Hematopoietic multipotent progenitor cell (in vitro differentiated cells): ENCODE measurements at regions not wholly inside any gene's neighbourhood (a gene's known extent, or its start where the extent isn't known, plus 50 kb on each side); places are given as distances from the start of the nearest gene placed in this dataset.
"Not testable (repeated sequence)": the region's sequence is repeated elsewhere in the genome, so short reads cannot be mapped to it uniquely, and the experiment has no call there.

Experiments
- DNase-seq, 3 donors: peaks; one replicate each; pipeline ENCODE4 v3.0.0-alpha.2; 2011 to 2015; ENCODE audit warnings: low read depth in 2 of 3, low spot score in 2 of 3

DNA sequence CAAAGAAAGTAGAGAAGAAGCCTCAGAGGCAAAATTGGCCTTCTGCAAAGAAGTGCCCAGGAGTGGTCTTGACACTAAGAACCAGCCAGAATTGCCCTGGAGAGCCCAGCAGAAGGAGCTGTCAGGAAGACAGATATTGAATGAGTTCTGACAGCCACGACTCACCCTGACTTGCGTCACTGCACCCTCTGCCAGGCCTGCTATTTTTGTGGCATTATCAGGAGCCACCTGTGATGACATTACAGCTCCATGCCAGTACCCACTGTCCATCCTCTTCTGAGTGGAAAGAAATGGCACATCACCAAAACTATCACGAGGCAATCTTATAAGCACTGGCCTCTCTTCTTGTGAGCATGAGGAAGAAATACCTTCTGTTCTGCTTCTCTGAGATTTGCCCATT, 67.7 kb downstream of the SMIM20 start:
- no peak for DNase-seq

DNA sequence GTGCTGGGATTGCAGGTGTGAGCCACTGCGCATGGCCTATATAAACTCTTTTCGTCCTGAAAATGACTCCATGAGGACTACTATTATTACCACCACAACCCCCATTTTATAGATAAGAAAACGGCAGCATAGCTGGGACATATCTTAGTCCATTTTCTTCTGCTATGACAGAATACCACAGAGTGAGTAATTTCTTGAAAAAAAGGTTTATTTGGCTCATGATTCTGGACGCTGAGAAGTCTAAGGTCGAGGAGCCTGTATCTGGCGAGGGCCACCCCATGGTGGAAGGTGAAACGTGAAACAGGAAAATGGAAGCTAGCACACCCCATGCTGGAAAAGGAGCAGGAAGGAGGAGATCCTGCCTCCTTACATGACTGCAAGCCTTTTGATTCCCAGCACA, 68.9 kb downstream of the SMIM20 start:
- DNase-seq, result no peak

DNA sequence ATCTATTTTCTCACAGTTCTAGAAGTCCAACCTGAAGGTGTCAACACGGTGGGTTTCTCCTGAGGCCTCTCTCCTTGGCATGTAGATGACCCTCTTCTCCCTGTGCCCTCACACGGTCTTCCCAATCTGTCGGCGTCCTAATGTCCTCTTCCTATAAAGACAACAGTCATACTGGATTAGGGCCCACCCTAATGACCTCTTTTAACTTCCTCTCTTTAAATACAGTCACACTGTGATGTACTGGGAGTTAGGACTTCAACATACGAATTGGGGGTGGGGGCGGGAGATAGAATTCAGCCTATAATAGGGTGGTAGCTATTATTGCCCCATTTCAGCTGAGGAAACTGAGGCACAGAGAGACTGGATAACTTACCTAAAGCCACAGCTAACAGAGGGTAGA, 70.2 kb downstream of the SMIM20 start:
- no peak for DNase-seq

DNA sequence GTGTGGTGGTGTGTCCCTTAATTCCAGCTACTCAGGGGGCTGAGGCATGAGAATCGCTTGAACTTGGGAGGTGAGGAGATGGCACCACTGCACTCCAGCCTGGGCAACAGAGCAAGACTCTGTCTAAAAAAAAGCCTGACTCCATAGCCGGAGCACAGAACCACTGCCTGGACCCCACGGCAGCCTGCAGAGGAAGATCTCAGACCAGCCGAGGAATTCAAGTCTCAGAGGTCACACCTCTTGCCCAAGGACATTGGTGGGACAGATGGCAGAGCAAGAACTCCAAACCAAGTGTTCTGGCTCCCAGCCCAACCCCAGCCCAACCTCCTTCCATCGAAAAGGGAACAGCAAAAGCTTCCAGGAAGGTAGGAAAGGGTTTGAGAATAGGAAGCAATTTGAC, 70.8 kb downstream of the SMIM20 start:
- DNase-seq, result no peak

GRCh38 chr4:25986807-25987206, 72.8 kb downstream of the SMIM20 start:
- DNase-seq, result no peak

- no peak for DNase-seq
Observed at GRCh38 chr4:25991340-25991739, 77.3 kb downstream of the SMIM20 start.

DNA sequence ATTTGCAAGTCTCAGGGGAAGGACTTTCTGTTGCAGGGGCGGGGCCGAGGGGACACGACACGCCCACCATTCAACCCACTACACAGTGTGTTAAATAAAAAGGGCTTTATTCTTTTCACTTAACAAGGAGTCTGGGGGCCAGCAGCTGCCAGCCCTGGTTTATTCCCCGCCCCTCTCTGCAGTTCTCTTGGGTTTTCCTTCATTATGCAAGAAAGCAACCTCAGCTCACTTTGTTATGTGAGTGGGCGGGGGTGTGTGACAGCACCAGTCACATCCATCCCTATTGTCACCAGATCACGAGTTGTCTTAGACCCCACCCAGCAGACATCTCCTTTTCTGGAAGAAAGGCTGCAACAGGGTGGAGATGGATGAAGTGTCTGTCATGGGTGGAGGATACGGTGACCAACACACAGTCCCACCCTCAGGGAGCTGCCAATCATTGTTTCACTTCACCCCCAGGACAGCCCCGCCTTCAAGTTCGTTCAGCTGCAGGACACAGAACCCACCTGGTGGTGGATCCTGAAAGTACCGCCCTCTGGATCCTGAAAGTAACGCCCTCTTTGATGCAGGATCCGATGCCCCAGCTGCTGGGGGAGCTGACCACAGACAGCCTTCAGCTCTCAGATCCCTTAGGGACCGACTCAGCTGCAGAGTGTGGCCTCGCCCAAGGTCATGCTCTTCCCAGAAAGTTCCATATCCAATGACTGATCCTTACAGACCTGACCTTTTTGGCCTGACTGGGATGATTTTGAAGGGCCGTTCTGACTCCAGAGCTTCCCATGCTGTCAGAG, 79.6 kb downstream of the SMIM20 start:
- DNase-seq, result no peak

DNA sequence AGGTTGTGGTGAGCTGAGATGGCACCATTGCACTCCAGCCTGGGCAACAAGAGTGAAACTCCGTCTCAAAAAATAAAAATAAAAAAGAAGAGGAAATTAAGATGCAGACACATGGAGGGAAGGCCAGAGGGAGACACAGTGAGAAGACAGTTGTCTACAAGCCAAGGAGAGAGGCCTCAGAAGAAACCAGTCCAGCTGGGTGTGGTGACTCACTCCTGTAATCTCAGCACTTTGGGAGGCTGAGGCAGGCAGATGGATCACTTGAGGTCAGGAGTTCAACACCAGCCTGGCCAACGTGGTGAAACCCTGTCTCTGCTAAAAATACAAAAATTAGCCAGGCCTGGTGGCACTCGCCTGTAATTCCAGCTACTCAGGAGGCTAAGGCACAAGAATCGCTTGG, 80.6 kb downstream of the SMIM20 start:
- not testable (repeated sequence) for DNase-seq

DNA sequence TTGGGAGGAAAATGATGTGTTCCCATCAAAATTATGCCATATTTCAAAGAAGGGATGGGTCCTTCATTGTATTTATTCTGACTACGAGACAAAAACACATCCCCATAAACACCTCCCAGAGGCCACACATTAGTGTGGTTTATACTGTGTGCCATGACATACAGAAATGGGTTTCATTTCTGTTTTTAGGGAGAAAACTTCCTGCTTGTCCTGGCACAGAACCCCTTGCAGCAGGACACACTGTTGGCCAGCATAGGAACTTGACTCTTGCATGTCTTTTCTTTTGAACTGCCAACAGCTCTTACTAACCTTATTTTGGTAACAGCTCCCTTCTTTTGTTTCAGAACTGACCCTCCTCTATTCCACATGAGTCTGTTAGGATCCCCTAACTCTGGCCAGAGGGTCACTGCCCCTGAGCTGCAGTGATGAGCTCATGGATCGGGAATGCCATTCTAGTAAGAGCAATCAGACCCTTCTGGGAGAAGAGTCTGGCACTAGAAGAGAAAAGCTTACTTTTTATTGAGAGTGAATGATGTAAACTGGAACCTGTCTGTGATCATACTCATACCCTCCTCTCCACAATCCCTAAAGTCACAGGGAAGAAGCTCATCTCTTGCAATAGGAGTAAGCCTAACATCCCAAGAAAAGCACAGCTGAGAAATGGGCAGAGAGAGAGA, 86.4 kb downstream of the SMIM20 start:
- no peak for DNase-seq

GRCh38 chr4:26001413-26001812, 87.4 kb downstream of the SMIM20 start:
- DNase-seq, result no peak

- no peak for DNase-seq
Observed at GRCh38 chr4:26001816-26002215, 87.8 kb downstream of the SMIM20 start.

DNA sequence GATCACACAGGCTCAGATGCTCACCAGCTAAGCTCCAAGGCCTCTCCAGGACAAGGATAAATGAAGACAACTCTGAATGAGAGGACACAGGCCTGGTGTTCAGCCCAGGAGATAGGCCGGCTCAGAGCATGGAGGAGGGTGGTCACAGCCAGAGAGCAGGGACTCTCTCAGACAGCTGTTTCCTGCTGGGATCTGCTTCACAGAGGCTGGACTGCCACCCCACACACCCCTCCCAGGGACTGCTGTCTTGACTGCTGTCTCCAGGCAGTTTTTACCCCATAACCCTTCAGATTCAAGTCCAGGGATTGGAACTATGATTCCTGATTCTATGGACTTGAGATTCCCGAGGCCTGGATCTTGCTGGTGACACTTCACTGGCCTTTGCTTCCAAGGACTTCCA, 89.0 kb downstream of the SMIM20 start:
- no peak for DNase-seq

DNA sequence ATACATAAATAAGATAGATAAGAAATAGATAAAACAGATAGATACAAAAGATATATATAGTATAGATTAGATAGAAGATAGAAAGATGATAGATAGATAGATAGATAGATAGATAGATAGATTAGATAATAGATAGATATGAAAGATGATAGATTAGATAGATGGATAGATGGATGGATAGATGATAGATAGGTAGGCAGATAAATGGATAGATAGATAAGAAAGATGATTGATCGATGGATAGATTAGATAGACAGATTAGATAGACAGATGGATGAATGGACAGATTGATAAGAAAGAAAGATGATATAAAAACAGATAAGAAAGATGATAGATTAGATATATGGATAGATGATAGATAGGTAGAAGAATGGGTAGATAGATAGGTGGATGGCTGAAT, 90.3 kb downstream of the SMIM20 start:
- DNase-seq, result no peak

GRCh38 chr4:26005764-26006163, 91.7 kb downstream of the SMIM20 start:
- DNase-seq, result no peak

GRCh38 chr4:26008737-26009136, 94.7 kb downstream of the SMIM20 start:
- no peak for DNase-seq

- DNase-seq, result no peak
Observed at GRCh38 chr4:26009502-26009901, 95.5 kb downstream of the SMIM20 start.

- no peak for DNase-seq
Observed at GRCh38 chr4:26010304-26010703, 96.3 kb downstream of the SMIM20 start.

DNA sequence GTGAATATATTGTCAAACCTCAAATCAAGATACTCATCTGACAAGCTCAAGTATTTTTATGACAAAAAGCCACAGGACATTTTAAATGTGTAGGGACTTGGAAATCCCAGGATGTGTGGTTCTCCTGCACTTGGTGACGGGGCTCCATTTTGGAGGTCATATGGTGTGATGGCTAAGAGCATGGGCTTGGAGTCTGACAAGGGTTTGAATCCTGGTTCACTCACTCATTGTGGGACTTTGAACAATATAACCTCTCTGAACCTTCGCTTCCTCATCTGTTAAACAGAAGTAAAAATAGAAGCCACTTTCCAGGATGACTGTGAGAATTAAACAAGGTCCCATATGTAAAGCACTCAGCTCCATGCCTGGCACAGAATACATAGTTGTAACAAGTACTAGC, 99.6 kb downstream of the SMIM20 start:
- no peak for DNase-seq

DNA sequence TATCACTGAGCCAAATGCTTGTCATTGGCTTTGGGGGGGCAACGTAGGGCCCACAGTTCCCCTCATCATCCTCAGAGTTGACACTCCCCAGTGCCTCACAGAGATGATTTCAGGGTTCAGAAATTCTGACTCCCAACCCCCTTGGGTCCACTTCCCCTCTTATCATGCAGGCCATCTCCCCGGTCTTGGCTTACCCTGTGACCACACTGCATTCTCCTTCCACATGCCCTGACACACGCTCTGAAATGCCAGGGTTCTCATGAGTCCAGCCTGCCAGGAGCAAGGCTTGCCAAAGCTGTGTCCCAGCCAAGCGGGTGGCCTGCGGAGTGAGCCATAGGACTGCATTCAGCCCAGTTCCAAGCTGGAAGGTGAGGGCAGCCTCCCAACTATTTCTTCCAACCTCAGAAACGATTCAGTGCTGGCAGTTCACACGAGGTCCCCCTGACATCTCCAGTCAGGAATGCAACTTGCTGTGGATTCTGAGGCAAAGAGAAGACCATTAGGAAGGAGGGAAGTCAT, 101.2 kb downstream of the SMIM20 start:
- DNase-seq, result no peak

- no peak for DNase-seq
Observed at GRCh38 chr4:26015906-26016305, 101.9 kb downstream of the SMIM20 start.

DNA sequence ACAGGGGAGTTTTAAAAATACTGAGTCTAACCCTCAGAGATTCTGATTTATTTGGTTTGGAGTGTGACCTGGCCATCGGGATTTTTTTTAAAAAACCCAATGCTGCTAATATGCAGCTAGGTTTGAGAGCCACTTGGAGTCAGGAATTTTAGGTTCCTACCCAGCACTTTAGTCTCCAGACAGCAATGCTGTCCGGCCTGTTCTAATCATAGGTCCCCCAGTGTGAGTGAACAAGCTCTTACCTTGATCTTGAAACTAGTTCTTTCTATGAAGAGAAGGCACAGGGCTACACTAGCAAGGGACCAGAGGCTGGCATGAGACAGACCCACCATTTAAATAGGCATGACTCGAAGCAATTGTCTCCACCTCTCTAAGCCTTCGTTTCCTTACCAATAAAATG, 103.5 kb downstream of the SMIM20 start:
- no peak for DNase-seq
